SH-SY5Y (cell line): ENCODE measurements at regions not wholly inside any gene's neighbourhood (a gene's known extent, or its start where the extent isn't known, plus 50 kb on each side); places are given as distances from the start of the nearest gene placed in this dataset.

Experiments used
- GATA2 ChIP-seq: IDR thresholded peaks from 2 replicates; pipeline ENCODE4 v1.6.1; 2011; ENCODE audit warnings: mild to moderate bottlenecking, low read depth, low read length
- GATA3 ChIP-seq: IDR thresholded peaks from 2 replicates; pipeline ENCODE4 v1.6.1; 2011; ENCODE audit warnings: low read depth, mild to moderate bottlenecking, low read length, moderate library complexity

DNA sequence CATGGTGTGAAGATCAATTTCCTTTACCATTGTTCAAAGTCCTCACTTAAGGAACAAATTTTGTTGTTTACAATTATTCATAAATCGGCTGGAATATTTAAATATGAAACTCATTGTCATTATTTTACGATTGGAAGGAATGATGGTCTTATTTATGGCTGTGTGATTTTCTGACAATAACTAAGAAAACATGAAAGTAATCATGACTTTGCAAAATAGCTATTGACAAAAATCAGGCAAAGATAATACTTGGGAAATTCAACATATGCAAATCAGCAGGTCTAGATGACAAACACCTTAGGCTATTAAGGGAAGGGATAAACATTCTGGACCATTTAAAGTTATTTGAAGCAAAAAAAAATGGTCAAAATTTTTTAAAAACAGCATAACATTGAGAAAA is 654.8 kb upstream of the CNTN5 start:
- TF ChIP-seq GATA2 (no peak), GATA3 (no peak)
